Lower leg skin (tissue), 4 donors: ENCODE measurements at regions not wholly inside any gene's neighbourhood (a gene's known extent, or its start where the extent isn't known, plus 50 kb on each side); places are given as distances from the start of the nearest gene placed in this dataset.

Experiments used
- DNase-seq, 2 donors: peaks; one replicate each; pipeline ENCODE4 v3.0.0-alpha.2; 2019; ENCODE audit warnings: low spot score in 2 of 2
- H3K4me3 ChIP-seq: fragments of 200-600 bp; sonication (generic); 2 replicates; pipeline ENCODE4 v1.5.1; 2017; ENCODE audit warnings: mild to moderate bottlenecking, low read depth; ENCODE audit not compliant: poor library complexity, severe bottlenecking
- CTCF ChIP-seq, 3 donors: fragments of 450-650 bp; IDR thresholded peaks; one replicate each; pipeline ENCODE4 v1.5.1; 2016; ENCODE audit warnings: antibody characterized with exemption in 3 of 3, mild to moderate bottlenecking in 3 of 3, moderate library complexity in 2 of 3
- POLR2A ChIP-seq, 2 donors: fragments of 450-650 bp; IDR thresholded peaks; one replicate each; pipeline ENCODE4 v1.6.1; 2016 to 2017; ENCODE audit warnings: antibody characterized with exemption in 2 of 2, mild to moderate bottlenecking in 1 of 2, moderate library complexity in 1 of 2
- WGBS, 2 donors: methylation state at CpG; one replicate each; pipeline ENCODE4 v1.1.5; 2018; 5-methylcytosine and 5-hydroxymethylcytosine counted together
- intact Hi-C: fragments of 100-400 bp; cut with DNase I; formaldehyde crosslinking; loops from one replicate; pipeline ENCODE4 v1.15.0; 2023; ENCODE audit warnings: low total_unique reads

DNA sequence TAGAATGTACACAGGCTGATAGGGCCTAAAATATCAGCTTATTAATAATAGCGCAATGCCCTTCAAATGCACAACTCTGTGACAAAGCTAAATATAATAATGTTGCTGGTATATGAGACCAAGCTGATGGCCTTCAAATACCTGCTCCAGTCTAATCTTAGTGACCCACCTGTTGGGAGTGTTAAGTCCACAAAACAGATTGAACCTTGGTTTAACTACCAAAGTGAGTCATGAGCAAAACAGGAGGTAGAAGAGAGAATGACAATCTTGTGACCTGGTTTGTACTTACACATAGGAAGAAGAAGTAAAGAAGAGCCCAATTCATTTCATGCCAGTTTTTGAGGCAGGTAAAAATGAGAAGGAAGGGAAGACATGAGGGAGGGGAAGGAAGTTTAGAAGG is 295.0 kb downstream of the NR4A2 start:
- H3K4me3 ChIP-seq: no peak overlapping the region
- no peak for DNase-seq
- 97% methylated on average over 1 of the region's 1 CpG for WGBS, 2 donors
- TF ChIP-seq POLR2A (IDR thresholded peaks at IDR 0.05) (no peak), CTCF (IDR thresholded peaks at IDR 0.05) (no peak)
- intact Hi-C loops: no loop called here

GRCh38 chr2:156031121-156031520 is 301.4 kb downstream of the NR4A2 start:
- no peak for DNase-seq
- H3K4me3 ChIP-seq: no peak overlapping the region
- WGBS, 2 donors: 84 to 87% methylated on average over 3 of the region's 3 CpGs
- TF ChIP-seq POLR2A (IDR thresholded peaks at IDR 0.05) (no peak), CTCF (IDR thresholded peaks at IDR 0.05) (no peak)
- intact Hi-C loops: no loop called here

DNA sequence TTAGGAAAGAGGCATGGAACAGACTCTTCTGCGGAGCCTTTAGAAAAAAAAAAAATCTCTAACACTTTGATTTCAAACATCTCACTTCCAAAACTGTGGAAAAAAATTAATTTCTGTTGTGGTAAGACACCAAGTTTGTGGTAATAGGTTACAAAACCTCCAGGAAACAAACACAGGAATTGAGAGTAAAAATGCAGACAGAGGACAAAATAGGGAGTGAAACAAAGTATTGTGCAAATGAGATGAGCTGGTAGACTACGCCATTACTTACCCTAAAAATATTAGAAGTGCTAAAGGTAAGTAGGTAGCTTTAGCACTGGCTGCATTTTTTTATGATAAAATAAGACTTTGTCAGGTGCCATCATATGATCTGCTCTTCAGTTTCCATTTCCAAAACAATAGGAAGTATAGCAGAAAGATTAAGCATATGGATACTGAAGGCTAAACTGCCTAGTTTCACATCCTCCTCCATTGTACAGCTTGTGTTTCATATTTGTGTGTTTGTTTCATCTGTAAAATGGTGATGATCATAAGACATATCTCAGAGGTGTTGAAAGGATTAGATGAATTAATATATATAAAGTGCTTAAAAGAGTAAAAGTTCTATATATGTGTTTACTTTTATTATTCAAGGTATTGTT is 309.2 kb downstream of the NR4A2 start:
- H3K4me3 ChIP-seq: no peak overlapping the region
- 85 to 88% methylated on average over 2 of the region's 2 CpGs for WGBS, 2 donors
- intact Hi-C loops: no loop called here
- no peak for DNase-seq
- TF ChIP-seq POLR2A (IDR thresholded peaks at IDR 0.05) (no peak), CTCF (IDR thresholded peaks at IDR 0.05) (no peak)

DNA sequence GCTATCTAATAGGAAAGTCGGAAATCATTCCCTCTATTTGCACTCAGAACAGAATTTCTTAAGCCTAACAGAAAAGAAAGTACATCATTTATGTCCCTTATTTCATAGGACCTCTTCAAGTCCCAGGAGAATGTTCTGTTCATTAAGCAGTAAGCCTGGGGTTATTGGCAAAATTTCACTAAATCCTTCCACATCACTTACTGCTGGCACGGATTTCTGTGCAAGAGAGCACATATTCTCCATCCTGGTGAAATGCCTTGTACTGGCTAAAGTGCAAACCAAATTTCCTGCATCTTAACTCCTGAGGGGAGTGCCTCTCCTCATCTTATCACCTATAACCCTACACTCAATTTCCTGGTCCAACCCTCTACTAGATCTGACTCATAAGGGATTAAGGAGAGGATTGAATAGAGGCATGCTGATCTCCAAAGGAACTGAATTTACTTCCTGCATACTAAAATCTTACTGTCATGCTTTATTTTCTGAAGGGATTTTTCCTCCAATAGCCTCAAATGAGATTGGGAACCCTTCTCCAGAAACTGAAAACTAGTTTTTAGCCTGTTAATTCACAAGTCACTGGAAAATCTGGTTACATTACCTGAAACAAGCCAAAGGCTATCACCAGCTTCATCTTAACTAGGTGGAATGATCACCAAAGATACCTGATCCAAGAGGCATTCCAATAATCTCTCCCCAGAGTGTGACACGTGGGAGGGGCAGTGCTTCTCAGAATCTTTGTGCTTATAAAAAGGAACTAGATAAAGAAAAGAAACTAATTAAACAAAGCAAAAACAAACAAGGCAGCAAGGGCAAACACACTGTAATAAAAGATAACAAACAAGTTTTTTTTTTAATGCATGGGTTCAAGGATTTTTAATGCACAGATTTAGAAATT is 311.1 kb downstream of the NR4A2 start:
- no peak overlapping the region for H3K4me3 ChIP-seq
- no peak for TF ChIP-seq CTCF (IDR thresholded peaks at IDR 0.05)
- no peak for TF ChIP-seq POLR2A (IDR thresholded peaks at IDR 0.05)
- intact Hi-C loops: no loop called here
- no peak for DNase-seq
- 45 to 52% methylated on average over 3 of the region's 3 CpGs for WGBS, 2 donors

DNA sequence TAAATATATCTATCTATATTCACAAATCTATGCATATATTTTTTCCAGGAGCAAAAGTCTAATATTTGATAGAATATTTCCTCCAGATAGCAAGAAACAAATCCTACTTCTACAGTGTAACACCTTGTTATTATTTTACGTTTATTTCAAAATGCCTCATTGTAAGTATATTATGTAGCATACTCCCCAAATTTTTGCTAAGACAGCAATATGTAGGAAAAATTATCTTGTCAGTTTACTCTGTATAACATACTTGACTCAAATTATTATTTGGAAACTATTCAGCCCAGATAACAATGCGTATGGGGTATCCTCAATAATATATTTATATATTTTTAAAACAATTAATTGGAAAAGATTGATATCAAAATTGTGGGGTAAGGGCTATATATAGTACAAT is 313.2 kb downstream of the NR4A2 start:
- DNase-seq: no peak
- 90 to 97% methylated on average over 2 of the region's 2 CpGs for WGBS, 2 donors
- intact Hi-C loops: no loop called here
- no peak overlapping the region for H3K4me3 ChIP-seq
- no peak for TF ChIP-seq CTCF (IDR thresholded peaks at IDR 0.05)
- TF ChIP-seq POLR2A (IDR thresholded peaks at IDR 0.05): no peak
